ENCODE measurements at regions not wholly inside any gene's neighbourhood (a gene's known extent, or its start where the extent isn't known, plus 50 kb on each side); places are given as distances from the start of the nearest gene placed in this dataset.

- TF ChIP-seq, protein P1, sequence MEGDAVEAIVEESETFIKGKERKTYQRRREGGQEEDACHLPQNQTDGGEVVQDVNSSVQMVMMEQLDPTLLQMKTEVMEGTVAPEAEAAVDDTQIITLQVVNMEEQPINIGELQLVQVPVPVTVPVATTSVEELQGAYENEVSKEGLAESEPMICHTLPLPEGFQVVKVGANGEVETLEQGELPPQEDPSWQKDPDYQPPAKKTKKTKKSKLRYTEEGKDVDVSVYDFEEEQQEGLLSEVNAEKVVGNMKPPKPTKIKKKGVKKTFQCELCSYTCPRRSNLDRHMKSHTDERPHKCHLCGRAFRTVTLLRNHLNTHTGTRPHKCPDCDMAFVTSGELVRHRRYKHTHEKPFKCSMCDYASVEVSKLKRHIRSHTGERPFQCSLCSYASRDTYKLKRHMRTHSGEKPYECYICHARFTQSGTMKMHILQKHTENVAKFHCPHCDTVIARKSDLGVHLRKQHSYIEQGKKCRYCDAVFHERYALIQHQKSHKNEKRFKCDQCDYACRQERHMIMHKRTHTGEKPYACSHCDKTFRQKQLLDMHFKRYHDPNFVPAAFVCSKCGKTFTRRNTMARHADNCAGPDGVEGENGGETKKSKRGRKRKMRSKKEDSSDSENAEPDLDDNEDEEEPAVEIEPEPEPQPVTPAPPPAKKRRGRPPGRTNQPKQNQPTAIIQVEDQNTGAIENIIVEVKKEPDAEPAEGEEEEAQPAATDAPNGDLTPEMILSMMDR (IDR thresholded peaks at IDR 0.05), result no peak
- TF ChIP-seq, protein P2, sequence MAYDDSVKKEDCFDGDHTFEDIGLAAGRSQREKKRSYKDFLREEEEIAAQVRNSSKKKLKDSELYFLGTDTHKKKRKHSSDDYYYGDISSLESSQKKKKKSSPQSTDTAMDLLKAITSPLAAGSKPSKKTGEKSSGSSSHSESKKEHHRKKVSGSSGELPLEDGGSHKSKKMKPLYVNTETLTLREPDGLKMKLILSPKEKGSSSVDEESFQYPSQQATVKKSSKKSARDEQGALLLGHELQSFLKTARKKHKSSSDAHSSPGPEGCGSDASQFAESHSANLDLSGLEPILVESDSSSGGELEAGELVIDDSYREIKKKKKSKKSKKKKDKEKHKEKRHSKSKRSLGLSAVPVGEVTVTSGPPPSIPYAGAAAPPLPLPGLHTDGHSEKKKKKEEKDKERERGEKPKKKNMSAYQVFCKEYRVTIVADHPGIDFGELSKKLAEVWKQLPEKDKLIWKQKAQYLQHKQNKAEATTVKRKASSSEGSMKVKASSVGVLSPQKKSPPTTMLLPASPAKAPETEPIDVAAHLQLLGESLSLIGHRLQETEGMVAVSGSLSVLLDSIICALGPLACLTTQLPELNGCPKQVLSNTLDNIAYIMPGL (CRISPR knock-in tag; IDR thresholded peaks at IDR 0.05; ENCODE audit: borderline replicate concordance), result no peak
- no peak for TF ChIP-seq NR3C1 (IDR thresholded peaks at IDR 0.05)
- no peak for TF ChIP-seq RFX5 (IDR thresholded peaks at IDR 0.05)
- TF ChIP-seq MYC (IDR thresholded peaks at IDR 0.05; ENCODE audit: borderline replicate concordance, low read length), result no peak
- TF ChIP-seq EP300 (IDR thresholded peaks at IDR 0.05), result no peak
Observed at GRCh38 chr1:30166174-30166573, 557.2 kb downstream of the MATN1 start.
